H1 (cell line): ENCODE measurements at regions not wholly inside any gene's neighbourhood (a gene's known extent, or its start where the extent isn't known, plus 50 kb on each side); places are given as distances from the start of the nearest gene placed in this dataset.
A peak's percentile ranks its signal among the peaks of the same experiment; 100 is the strongest.

ENCODE experiments used
- CTCF ChIA-PET: fragments of 300-600 bp; sonication (Branson Sonifier 250); formaldehyde crosslinking; loops from one replicate; lab custom pipeline; 2021; ENCODE audit not compliant: partially characterized antibody; lab: Charles Lee
- POLR2A ChIA-PET: fragments of 300-600 bp; sonication (Branson Sonifier 250); formaldehyde crosslinking; loops from one replicate; lab custom pipeline; 2021; ENCODE audit warnings: inconsistent platforms; ENCODE audit not compliant: partially characterized antibody; lab: Charles Lee
- DNase-seq, 2 experiments: peaks; one replicate each; pipeline versions ENCODE4 v3.0.0 to v3.0.0-alpha.2; 2010 to 2022; ENCODE audit warnings: low spot score in 2 of 2, low read depth in 1 of 2, mixed read lengths in 1 of 2
- FAIRE-seq: peaks from 2 replicates; lab custom pipeline; 2011; peaks lifted over from hg19 to GRCh38; lab: Jason Lieb, UNC
- H2AFZ ChIP-seq: 2 replicates; pipeline ENCODE4 v1.8.1; 2012; ENCODE audit warnings: low read length, inconsistent platforms
- H2AK5ac ChIP-seq: 2 replicates; pipeline ENCODE4 v1.6.1; 2013; ENCODE audit warnings: low read depth, low read length
- H2BK120ac ChIP-seq: replicated peaks from 2 replicates; pipeline ENCODE3; 2013; ENCODE audit warnings: low read depth, low read length, inconsistent platforms
- H2BK12ac ChIP-seq: 2 replicates; pipeline ENCODE4 v1.6.1; 2013; ENCODE audit warnings: low read depth, low read length
- H2BK15ac ChIP-seq: 2 replicates; pipeline ENCODE4 v1.6.1; 2013; ENCODE audit warnings: low read length
- H2BK20ac ChIP-seq: 2 replicates; pipeline ENCODE4 v1.6.1; 2013; ENCODE audit warnings: low read length
- H2BK5ac ChIP-seq: 2 replicates; pipeline ENCODE4 v1.6.1; 2013; ENCODE audit warnings: low read depth, low read length
- H3K14ac ChIP-seq: 2 replicates; pipeline ENCODE4 v1.6.1; 2013; ENCODE audit warnings: inconsistent platforms; ENCODE audit not compliant: insufficient read length
- H3K18ac ChIP-seq: 2 replicates; pipeline ENCODE4 v1.6.1; 2013; ENCODE audit warnings: low read length; ENCODE audit errors: extremely low read depth
- H3K23ac ChIP-seq: 2 replicates; pipeline ENCODE4 v1.6.1; 2013; ENCODE audit warnings: inconsistent platforms; ENCODE audit not compliant: insufficient read length
- H3K23me2 ChIP-seq: 2 replicates; pipeline ENCODE4 v1.6.1; 2013; ENCODE audit warnings: low read depth, low read length
- H3K27ac ChIP-seq: 2 replicates; pipeline ENCODE4 v1.6.1; 2011; ENCODE audit warnings: low read depth, low read length, inconsistent platforms
- H3K27me3 ChIP-seq, 4 experiments: replicated peaks in 1 of 4; 1 replicate in 1 of 4; 2 replicates in 3 of 4; pipeline versions ENCODE4 v1.6.1 to v1.8.1; 2011 to 2013; ENCODE audit warnings: low read length in 3 of 4, mild to moderate bottlenecking in 3 of 4, inconsistent platforms in 2 of 4, mixed read lengths in 2 of 4, moderate library complexity in 1 of 4; ENCODE audit not compliant: control insufficient read depth in 3 of 4, insufficient read depth in 3 of 4; ENCODE audit errors: extremely low read depth in 1 of 4
- H3K36me3 ChIP-seq, 4 experiments: 2 replicates each; pipeline versions ENCODE4 v1.6.1 to v1.8.1; 2011 to 2013; ENCODE audit warnings: mild to moderate bottlenecking in 4 of 4, low read length in 3 of 4, moderate library complexity in 2 of 4, control low read depth in 1 of 4, inconsistent platforms in 1 of 4; ENCODE audit not compliant: insufficient read depth in 4 of 4, control insufficient read depth in 2 of 4
- H3K4ac ChIP-seq: replicated peaks from 2 replicates; pipeline ENCODE3; 2013; ENCODE audit warnings: low read length, low read depth, mixed read lengths, inconsistent platforms; ENCODE audit not compliant: insufficient read length
- H3K4me1 ChIP-seq, 4 experiments: replicated peaks in 1 of 4; 1 replicate in 1 of 4; 2 replicates in 3 of 4; pipeline versions ENCODE4 v1.6.1 to v1.8.1; 2011 to 2013; ENCODE audit warnings: low read length in 3 of 4, inconsistent platforms in 2 of 4, mixed read lengths in 1 of 4; ENCODE audit not compliant: insufficient read depth in 4 of 4, control insufficient read depth in 3 of 4
- H3K4me2 ChIP-seq, 2 experiments: 2 replicates each; pipeline versions ENCODE4 v1.6.1 to v1.8.1; 2011 to 2013; ENCODE audit warnings: low read depth in 2 of 2, low read length in 2 of 2, control low read depth in 1 of 2, inconsistent platforms in 1 of 2, mild to moderate bottlenecking in 1 of 2; ENCODE audit not compliant: insufficient read depth in 1 of 2
- H3K4me3 ChIP-seq, 4 experiments: fragments of 200-600, 300-600 bp in 1 of 4; sonication (generic), shearing (Covaris generic), sonication (Bioruptor Twin) in 1 of 4; 2 replicates each; pipeline versions ENCODE4 v1.5.1 to v1.8.1; 2011 to 2016; ENCODE audit warnings: low read length in 4 of 4, low read depth in 3 of 4, control low read depth in 2 of 4, inconsistent platforms in 2 of 4, mild to moderate bottlenecking in 2 of 4, mixed read lengths in 1 of 4, moderate library complexity in 1 of 4; ENCODE audit not compliant: insufficient read depth in 2 of 4; ENCODE audit errors: extremely low read depth in 1 of 4
- H3K56ac ChIP-seq: replicated peaks from 2 replicates; pipeline ENCODE3; 2013; ENCODE audit warnings: low read depth, mild to moderate bottlenecking, mixed read lengths, low read length, inconsistent platforms; ENCODE audit not compliant: insufficient read length
- H3K79me1 ChIP-seq: 2 replicates; pipeline ENCODE4 v1.6.1; 2013; ENCODE audit warnings: low read depth, low read length, control low read depth
- H3K79me2 ChIP-seq, 2 experiments: 2 replicates each; pipeline versions ENCODE4 v1.6.1 to v1.8.1; 2012 to 2013; ENCODE audit warnings: low read length in 2 of 2, mild to moderate bottlenecking in 2 of 2, inconsistent platforms in 1 of 2; ENCODE audit not compliant: insufficient read depth in 2 of 2, control insufficient read depth in 1 of 2
- H3K9ac ChIP-seq, 4 experiments: replicated peaks in 1 of 4; 1 replicate in 1 of 4; 2 replicates in 3 of 4; pipeline versions ENCODE4 v1.6.1 to v1.8.1; 2011 to 2013; ENCODE audit warnings: low read depth in 3 of 4, low read length in 3 of 4, control low read depth in 2 of 4, mild to moderate bottlenecking in 2 of 4, moderate library complexity in 2 of 4, inconsistent platforms in 1 of 4; ENCODE audit errors: extremely low read depth in 1 of 4
- H3K9me3 ChIP-seq, 2 experiments: 2 replicates each; pipeline versions ENCODE4 v1.6.1 to v1.8.1; 2012 to 2013; ENCODE audit warnings: mild to moderate bottlenecking in 2 of 2, moderate library complexity in 2 of 2, control low read depth in 1 of 2, inconsistent platforms in 1 of 2, low read depth in 1 of 2, low read length in 1 of 2, mixed read lengths in 1 of 2; ENCODE audit not compliant: insufficient read depth in 2 of 2
- H4K20me1 ChIP-seq, 2 experiments: replicated peaks in 1 of 2; 2 replicates each; pipeline versions ENCODE3 to v1.8.1; 2011 to 2013; ENCODE audit warnings: inconsistent platforms in 2 of 2, low read length in 2 of 2, mild to moderate bottlenecking in 1 of 2; ENCODE audit not compliant: insufficient read depth in 2 of 2, control insufficient read depth in 1 of 2
- H4K5ac ChIP-seq: 2 replicates; pipeline ENCODE4 v1.6.1; 2013; ENCODE audit warnings: low read length, low read depth, mixed read lengths, inconsistent platforms; ENCODE audit not compliant: insufficient read length
- H4K8ac ChIP-seq: 2 replicates; pipeline ENCODE4 v1.8.0; 2013; ENCODE audit warnings: mild to moderate bottlenecking, moderate library complexity, low read length, inconsistent platforms; ENCODE audit not compliant: insufficient read depth; ENCODE audit errors: extremely low read depth
- H4K91ac ChIP-seq: replicated peaks from 2 replicates; pipeline ENCODE3; 2013; ENCODE audit warnings: low read length, mixed read lengths, inconsistent platforms; ENCODE audit not compliant: insufficient read length
- CHD1 ChIP-seq: IDR thresholded peaks from 2 replicates; pipeline ENCODE4 v1.6.1; 2012; ENCODE audit warnings: low read depth, low read length, improper control_type of control experiment
- CHD2 ChIP-seq: IDR thresholded peaks from 2 replicates; pipeline ENCODE4 v1.6.1; 2012; ENCODE audit warnings: low read length, improper control_type of control experiment
- EP300 ChIP-seq, 2 experiments: IDR thresholded peaks; 1 replicate in 1 of 2; 2 replicates in 1 of 2; pipeline ENCODE4 v1.6.1; 2011 to 2012; ENCODE audit warnings: low read depth in 2 of 2, low read length in 2 of 2, mild to moderate bottlenecking in 2 of 2, borderline replicate concordance in 1 of 2, inconsistent platforms in 1 of 2, moderate library complexity in 1 of 2
- POLR2A ChIP-seq, 2 experiments: IDR thresholded peaks; 1 replicate in 1 of 2; 2 replicates in 1 of 2; pipeline ENCODE4 v1.6.1; 2011; ENCODE audit warnings: low read depth in 2 of 2, low read length in 2 of 2, mild to moderate bottlenecking in 2 of 2; ENCODE audit errors: control extremely low read depth in 1 of 2
- POLR2AphosphoS5 ChIP-seq: IDR thresholded peaks from 2 replicates; pipeline ENCODE4 v1.6.1; 2011; ENCODE audit warnings: low read depth, low read length
- RNF2 ChIP-seq: fragments of 200-900, 300-1000 bp; sonication (generic); IDR thresholded peaks from 2 replicates; pipeline ENCODE4 v1.7.1; 2016; ENCODE audit warnings: borderline replicate concordance, low read depth, mild to moderate bottlenecking, antibody characterized with exemption, low read length; ENCODE audit not compliant: poor library complexity, severe bottlenecking; ENCODE audit errors: missing control alignments
- SP2 ChIP-seq: IDR thresholded peaks from 2 replicates; pipeline ENCODE4 v1.6.1; 2012; ENCODE audit warnings: mild to moderate bottlenecking, low read length, inconsistent platforms
- TEAD4 ChIP-seq: IDR thresholded peaks from 2 replicates; pipeline ENCODE4 v1.6.1; 2012; ENCODE audit warnings: low read depth, low read length, inconsistent platforms, mixed read lengths
- YY1 ChIP-seq: IDR thresholded peaks from 2 replicates; pipeline ENCODE4 v1.6.1; 2011; ENCODE audit warnings: low read depth, mild to moderate bottlenecking, low read length
- WGBS, 2 experiments: shearing (Covaris generic) in 1 of 2; methylation state at CpG; one replicate each; pipeline versions ENCODE4 v1.1.6 to v1.1.7; 2013 to 2015; ENCODE audit warnings: low lambda C conversion rate in 2 of 2, mixed read lengths in 2 of 2, inconsistent platforms in 1 of 2, low coverage in 1 of 2, missing lambda C conversion rate in 1 of 2; ENCODE audit not compliant: insufficient replicate concordance in 2 of 2, insufficient coverage in 1 of 2, insufficient read length in 1 of 2; ENCODE audit errors: extremely low coverage in 1 of 2, missing lambda C conversion rate in 1 of 2; 5-methylcytosine and 5-hydroxymethylcytosine counted together
- TF ChIP-seq, protein P1 (sequence below): IDR thresholded peaks from 2 replicates; pipeline ENCODE4 v1.6.1; 2012; ENCODE audit warnings: inconsistent platforms
- TF ChIP-seq, protein P2 (sequence below): IDR thresholded peaks from 2 replicates; pipeline ENCODE4 v1.6.1; 2012; ENCODE audit warnings: inconsistent platforms

DNA sequence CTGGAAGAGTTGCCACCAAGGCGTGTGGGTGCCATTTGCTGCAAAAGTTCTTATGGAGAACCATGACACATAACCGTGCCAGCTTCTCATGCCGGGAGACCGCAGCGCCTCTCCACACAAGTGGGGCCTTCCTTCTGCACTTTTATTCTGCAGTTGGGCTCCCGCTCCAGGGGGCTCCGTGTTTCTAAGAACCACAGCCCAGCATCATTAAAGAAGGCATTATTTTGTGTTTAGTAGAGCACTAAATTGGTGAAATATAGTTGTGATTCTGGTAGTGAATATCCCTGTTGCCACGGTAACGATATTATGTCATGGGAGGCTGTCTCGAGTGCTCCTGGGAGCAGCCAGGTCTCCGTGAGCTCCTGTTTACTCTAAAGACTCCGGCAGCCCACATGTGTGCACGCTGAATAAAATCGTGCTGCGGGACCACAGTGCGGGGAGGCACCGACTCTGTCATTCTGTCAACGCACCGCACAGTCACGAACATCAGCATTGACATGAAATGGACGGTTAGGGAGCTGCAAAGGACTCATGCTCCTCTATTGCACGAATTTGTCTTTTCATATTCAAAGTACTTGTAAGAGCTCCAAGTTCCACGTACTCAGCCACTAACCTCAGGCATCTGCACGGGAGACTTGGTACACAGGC lies 68.8 kb upstream of the PITRM1 start:
- H3K23me2 ChIP-seq, result peaks cover 6% of the 10 kb centered on the region; the same call in 1 of the 2 replicates
- CTCF ChIA-PET, result interaction anchor here (1.0 to 2.4 kb wide), 10 partner anchors 9 to 1526 kb away, joined by 3 to 14 read pairs (median 4); no protein-coding TSS in a partner anchor
- H2BK120ac ChIP-seq, result no peak overlapping the region
- TF ChIP-seq POLR2A (IDR thresholded peaks at IDR 0.05; ENCODE audit: control extremely low read depth in 1 of 2, low read depth in 2 of 2, low read length in 2 of 2) (no peak), YY1 (no peak), RNF2 (no peak), SP2 (no peak), CHD1 (no peak), CHD2 (no peak), TEAD4 (no peak), POLR2AphosphoS5 (no peak), EP300 (IDR thresholded peaks at IDR 0.05; ENCODE audit: borderline replicate concordance in 1 of 2, low read depth in 2 of 2, low read length in 2 of 2) (no peak)
- TF ChIP-seq, protein P1, sequence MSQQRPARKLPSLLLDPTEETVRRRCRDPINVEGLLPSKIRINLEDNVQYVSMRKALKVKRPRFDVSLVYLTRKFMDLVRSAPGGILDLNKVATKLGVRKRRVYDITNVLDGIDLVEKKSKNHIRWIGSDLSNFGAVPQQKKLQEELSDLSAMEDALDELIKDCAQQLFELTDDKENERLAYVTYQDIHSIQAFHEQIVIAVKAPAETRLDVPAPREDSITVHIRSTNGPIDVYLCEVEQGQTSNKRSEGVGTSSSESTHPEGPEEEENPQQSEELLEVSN, result no peak
- TF ChIP-seq, protein P2, sequence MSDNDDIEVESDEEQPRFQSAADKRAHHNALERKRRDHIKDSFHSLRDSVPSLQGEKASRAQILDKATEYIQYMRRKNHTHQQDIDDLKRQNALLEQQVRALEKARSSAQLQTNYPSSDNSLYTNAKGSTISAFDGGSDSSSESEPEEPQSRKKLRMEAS, result no peak
- TF ChIP-seq, all 59 proteins: peak for 0
- Histone ChIP-seq H3K4me2 (no peak overlapping the region), H3K18ac (no peak overlapping the region), H3K56ac (no peak overlapping the region), H3K27ac (no peak overlapping the region), H3K14ac (no peak overlapping the region), H3K79me2 (no peaks in the 10 kb centered on the region), H3K36me3 (no peaks in the 10 kb centered on the region), H3K4me1 (no peaks in the 10 kb centered on the region; a peak in 2 of 7 replicates), H2BK15ac (0 out of 2 replicates have a peak overlapping the region, but pooled peaks have one; percentile 46), H4K20me1 (peaks cover 0 to 5% of the 10 kb centered on the region in 2 experiments), H2AK5ac (peak overlapping the region; percentile 84), H3K4ac (no peak overlapping the region), H3K23ac (no peak overlapping the region), H3K27me3 (no peaks in the 10 kb centered on the region), H2AFZ (no peak overlapping the region), H2BK12ac (no peak overlapping the region), H3K4me3 (no peak overlapping the region), H3K9me3 (no peaks in the 10 kb centered on the region), H3K79me1 (no peaks in the 10 kb centered on the region; the same call in 1 of the 2 replicates), H4K5ac (no peak overlapping the region), H4K8ac (no peak overlapping the region), H2BK20ac (0 out of 2 replicates have a peak overlapping the region, but pooled peaks have one; percentile 86), H3K9ac (no peak overlapping the region), H4K91ac (peak overlapping the region; percentile 61), H2BK5ac (no peak overlapping the region; the same call in 1 of the 2 replicates)
- no peak for FAIRE-seq
- 95% methylated on average over 24 of the region's 24 CpGs; no CpG with 5 or more reads in 1 of the 2 experiments for WGBS, 2 experiments
- DNase-seq, result no peak
- POLR2A ChIA-PET, result interaction anchor here (2.8 kb wide), 1 partner anchor 543 kb away, joined by 12 read pairs; the partner anchor contains the start of gene KLF6
